ENCODE measurements at regions not wholly inside any gene's neighbourhood (a gene's known extent, or its start where the extent isn't known, plus 50 kb on each side); places are given as distances from the start of the nearest gene placed in this dataset.

DNA sequence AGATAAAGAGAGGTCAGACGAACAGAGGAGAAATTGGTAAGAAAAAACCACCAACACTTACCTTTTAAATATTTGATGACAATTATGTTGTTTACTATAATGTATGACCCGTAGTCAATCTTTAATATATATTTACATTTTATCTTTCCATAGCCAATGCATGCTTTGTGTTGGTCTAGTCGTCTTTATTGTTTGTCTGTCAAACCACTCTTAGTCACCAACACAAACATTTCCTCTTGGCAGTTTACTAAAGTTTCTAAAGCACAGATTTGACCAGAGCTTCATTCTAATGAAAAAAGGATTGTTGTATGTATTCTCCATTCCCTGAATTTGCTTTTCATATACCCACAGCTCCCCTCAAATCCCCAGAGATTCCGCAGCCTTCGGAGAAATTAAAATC is 784.7 kb upstream of the PIK3C3 start:
- no peak for ATAC-seq
- WGBS (ENCODE audit: insufficient coverage, low coverage, low lambda C conversion rate, missing lambda C conversion rate) = 33% methylated on average over 5 of the region's 5 CpGs
- intact Hi-C loops (cut with DNase I) = no loop called here

GRCh38 chr18:41165625-41166024 is 789.4 kb upstream of the PIK3C3 start:
- Histone ChIP-seq H3K27ac (no peak overlapping the region), H3K9me3 (no peaks in the 10 kb centered on the region), H3K4me3 (no peak overlapping the region), H3K27me3 (no peaks in the 10 kb centered on the region), H3K36me3 (no peaks in the 10 kb centered on the region), H3K4me1 (no peaks in the 10 kb centered on the region)
- TF ChIP-seq CTCF (IDR thresholded peaks at IDR 0.05) (no peak), POLR2A (IDR thresholded peaks at IDR 0.05) (no peak)
- no peak for ATAC-seq
- intact Hi-C loops (cut with DNase I) = no loop called here
- 51% methylated on average over 2 of the region's 2 CpGs for WGBS (ENCODE audit: insufficient coverage, low coverage, low lambda C conversion rate, missing lambda C conversion rate)
- DNase-seq = no peak

More for the DNA sequence above, 784.7 kb upstream of the PIK3C3 start:
- Histone ChIP-seq H3K4me1 (no peaks in the 10 kb centered on the region), H3K27ac (no peak overlapping the region), H3K36me3 (no peaks in the 10 kb centered on the region), H3K9me3 (no peaks in the 10 kb centered on the region), H3K27me3 (no peaks in the 10 kb centered on the region), H3K4me3 (no peak overlapping the region)
- TF ChIP-seq POLR2A (IDR thresholded peaks at IDR 0.05) = no peak
- TF ChIP-seq CTCF (IDR thresholded peaks at IDR 0.05) = no peak
- no peak for DNase-seq

DNA sequence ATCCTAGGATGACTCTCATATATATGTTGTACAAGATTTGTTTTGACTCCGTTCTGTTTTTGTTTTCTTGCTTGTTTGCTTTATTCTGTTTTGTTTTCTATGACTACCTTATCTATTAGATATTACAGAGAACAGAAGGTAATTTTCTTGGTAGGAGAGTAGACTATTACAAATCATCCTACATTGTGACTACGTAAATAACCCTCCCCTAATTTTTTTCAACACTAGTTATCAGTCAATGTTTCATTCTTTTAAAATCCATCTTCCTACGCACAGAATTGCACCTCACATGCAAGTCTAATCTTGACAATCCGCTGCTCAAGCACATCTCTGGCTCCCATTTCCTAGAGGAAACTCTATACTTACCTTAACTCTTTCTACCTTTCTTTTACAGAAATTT is 792.3 kb upstream of the PIK3C3 start:
- intact Hi-C loops (cut with DNase I) = no loop called here
- H3K36me3 ChIP-seq = no peaks in the 10 kb centered on the region
- WGBS (ENCODE audit: insufficient coverage, low coverage, low lambda C conversion rate, missing lambda C conversion rate) = 50% methylated on average over 4 of the region's 4 CpGs
- H3K27me3 ChIP-seq = no peaks in the 10 kb centered on the region
- no peak for ATAC-seq
- H3K9me3 ChIP-seq = no peaks in the 10 kb centered on the region
- TF ChIP-seq POLR2A (IDR thresholded peaks at IDR 0.05) (no peak), CTCF (IDR thresholded peaks at IDR 0.05) (no peak)
- no peak for DNase-seq
- no peak overlapping the region for H3K27ac ChIP-seq
- no peak overlapping the region for H3K4me3 ChIP-seq
- no peaks in the 10 kb centered on the region for H3K4me1 ChIP-seq

GRCh38 chr18:41162191-41162590 is 792.8 kb upstream of the PIK3C3 start:
- DNase-seq (no peak), ATAC-seq (no peak)
- intact Hi-C loops (cut with DNase I) = no loop called here
- Histone ChIP-seq H3K9me3 (no peaks in the 10 kb centered on the region), H3K4me1 (no peaks in the 10 kb centered on the region), H3K4me3 (no peak overlapping the region), H3K27ac (no peak overlapping the region), H3K36me3 (no peaks in the 10 kb centered on the region), H3K27me3 (no peaks in the 10 kb centered on the region)
- WGBS (ENCODE audit: insufficient coverage, low coverage, low lambda C conversion rate, missing lambda C conversion rate) = 25% methylated on average over 4 of the region's 4 CpGs
- TF ChIP-seq POLR2A (IDR thresholded peaks at IDR 0.05) (no peak), CTCF (IDR thresholded peaks at IDR 0.05) (no peak)
